ENCODE measurements at regions not wholly inside any gene's neighbourhood (a gene's known extent, or its start where the extent isn't known, plus 50 kb on each side); places are given as distances from the start of the nearest gene placed in this dataset.

DNA sequence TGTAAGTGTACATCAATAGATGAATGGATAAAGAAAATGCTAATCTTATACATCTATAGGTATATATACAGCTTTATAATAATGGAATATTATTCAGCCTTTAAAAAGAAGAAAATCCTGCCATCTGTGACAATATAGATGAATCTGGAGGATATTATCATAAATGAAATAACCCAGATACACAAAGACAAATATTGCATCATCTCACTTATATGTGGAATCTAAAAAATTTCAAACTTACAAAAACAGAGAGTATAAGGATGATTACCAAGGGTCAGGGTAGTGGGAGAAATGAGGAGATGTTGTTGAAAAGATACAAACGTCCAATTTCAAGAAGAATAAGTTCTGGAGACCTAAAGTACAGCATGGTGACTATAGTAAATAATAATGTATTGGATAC is 85.4 kb upstream of the AGTR1 start:
- Histone ChIP-seq H4K20me1 (ENCODE audit: low read depth, low read length) (no peaks in the 10 kb centered on the region), H3F3A (ENCODE audit: insufficient read depth) (no peaks in the 10 kb centered on the region)

DNA sequence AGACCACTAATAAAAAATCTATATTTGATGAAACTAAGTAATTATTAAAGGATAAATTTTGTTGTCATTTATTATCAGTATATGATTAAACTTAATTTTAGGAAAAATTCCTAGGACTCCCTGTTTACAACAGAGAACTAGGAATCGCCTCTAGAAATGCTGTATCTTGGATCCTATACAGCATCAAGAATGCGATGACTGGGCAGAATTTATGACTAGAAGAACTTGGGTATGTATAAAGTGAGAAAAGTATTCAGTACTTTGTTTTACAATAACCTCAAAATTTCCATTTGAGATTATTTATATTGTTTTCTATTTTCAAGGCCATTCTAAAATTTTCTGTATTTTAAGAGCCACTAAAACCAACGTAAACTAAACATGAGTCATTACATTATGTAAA is 82.3 kb upstream of the AGTR1 start:
- Histone ChIP-seq H3K9me2 (replicated peaks; ENCODE audit: insufficient read depth, low read length) (no peaks in the 10 kb centered on the region), H3K9me3 (ENCODE audit: insufficient read depth, low read length) (no peaks in the 10 kb centered on the region), H3K4me2 (ENCODE audit: low read depth, low read length, poor library complexity, severe bottlenecking) (no peak overlapping the region), H3K36me3 (ENCODE audit: low read length) (no peaks in the 10 kb centered on the region), H2AFZ (ENCODE audit: low read depth, low read length, severe bottlenecking) (no peak overlapping the region), H3K79me2 (ENCODE audit: insufficient read depth, low read length) (no peaks in the 10 kb centered on the region), H3F3A (ENCODE audit: insufficient read depth) (no peaks in the 10 kb centered on the region), H3K27me3 (ENCODE audit: low read length) (no peaks in the 10 kb centered on the region), H3K9ac (ENCODE audit: low read length) (no peak overlapping the region), H4K20me1 (ENCODE audit: low read depth, low read length) (no peaks in the 10 kb centered on the region), H3K27ac (ENCODE audit: low read depth, low read length) (no peak overlapping the region), H3K4me3 (ENCODE audit: insufficient read depth, low read length, poor library complexity, severe bottlenecking) (no peak overlapping the region)
- TF ChIP-seq, protein P1, sequence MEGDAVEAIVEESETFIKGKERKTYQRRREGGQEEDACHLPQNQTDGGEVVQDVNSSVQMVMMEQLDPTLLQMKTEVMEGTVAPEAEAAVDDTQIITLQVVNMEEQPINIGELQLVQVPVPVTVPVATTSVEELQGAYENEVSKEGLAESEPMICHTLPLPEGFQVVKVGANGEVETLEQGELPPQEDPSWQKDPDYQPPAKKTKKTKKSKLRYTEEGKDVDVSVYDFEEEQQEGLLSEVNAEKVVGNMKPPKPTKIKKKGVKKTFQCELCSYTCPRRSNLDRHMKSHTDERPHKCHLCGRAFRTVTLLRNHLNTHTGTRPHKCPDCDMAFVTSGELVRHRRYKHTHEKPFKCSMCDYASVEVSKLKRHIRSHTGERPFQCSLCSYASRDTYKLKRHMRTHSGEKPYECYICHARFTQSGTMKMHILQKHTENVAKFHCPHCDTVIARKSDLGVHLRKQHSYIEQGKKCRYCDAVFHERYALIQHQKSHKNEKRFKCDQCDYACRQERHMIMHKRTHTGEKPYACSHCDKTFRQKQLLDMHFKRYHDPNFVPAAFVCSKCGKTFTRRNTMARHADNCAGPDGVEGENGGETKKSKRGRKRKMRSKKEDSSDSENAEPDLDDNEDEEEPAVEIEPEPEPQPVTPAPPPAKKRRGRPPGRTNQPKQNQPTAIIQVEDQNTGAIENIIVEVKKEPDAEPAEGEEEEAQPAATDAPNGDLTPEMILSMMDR (IDR thresholded peaks at IDR 0.05; ENCODE audit: insufficient read depth, low read length, poor library complexity, severe bottlenecking), result no peak
- TF ChIP-seq EZH2phosphoT487 (conservative IDR thresholded peaks at IDR 0.05; ENCODE audit: low read length), result no peak

More for the DNA sequence above, 85.4 kb upstream of the AGTR1 start:
- H3K79me2 ChIP-seq (ENCODE audit: insufficient read depth, low read length), result no peaks in the 10 kb centered on the region
- no peaks in the 10 kb centered on the region for H3K9me3 ChIP-seq (ENCODE audit: insufficient read depth, low read length)
- H3K9ac ChIP-seq (ENCODE audit: low read length), result no peak overlapping the region
- no peaks in the 10 kb centered on the region for H3K9me2 ChIP-seq (replicated peaks; ENCODE audit: insufficient read depth, low read length)
- H3K27ac ChIP-seq (ENCODE audit: low read depth, low read length), result no peak overlapping the region
- H3K36me3 ChIP-seq (ENCODE audit: low read length), result no peaks in the 10 kb centered on the region
- H3K27me3 ChIP-seq (ENCODE audit: low read length), result no peaks in the 10 kb centered on the region
- no peak overlapping the region for H3K4me3 ChIP-seq (ENCODE audit: insufficient read depth, low read length, poor library complexity, severe bottlenecking)
- H3K4me2 ChIP-seq (ENCODE audit: low read depth, low read length, poor library complexity, severe bottlenecking), result no peak overlapping the region
- TF ChIP-seq, protein P1 (IDR thresholded peaks at IDR 0.05; ENCODE audit: insufficient read depth, low read length, poor library complexity, severe bottlenecking), result no peak
- TF ChIP-seq EZH2phosphoT487 (conservative IDR thresholded peaks at IDR 0.05; ENCODE audit: low read length), result no peak
- H2AFZ ChIP-seq (ENCODE audit: low read depth, low read length, severe bottlenecking), result no peak overlapping the region

DNA sequence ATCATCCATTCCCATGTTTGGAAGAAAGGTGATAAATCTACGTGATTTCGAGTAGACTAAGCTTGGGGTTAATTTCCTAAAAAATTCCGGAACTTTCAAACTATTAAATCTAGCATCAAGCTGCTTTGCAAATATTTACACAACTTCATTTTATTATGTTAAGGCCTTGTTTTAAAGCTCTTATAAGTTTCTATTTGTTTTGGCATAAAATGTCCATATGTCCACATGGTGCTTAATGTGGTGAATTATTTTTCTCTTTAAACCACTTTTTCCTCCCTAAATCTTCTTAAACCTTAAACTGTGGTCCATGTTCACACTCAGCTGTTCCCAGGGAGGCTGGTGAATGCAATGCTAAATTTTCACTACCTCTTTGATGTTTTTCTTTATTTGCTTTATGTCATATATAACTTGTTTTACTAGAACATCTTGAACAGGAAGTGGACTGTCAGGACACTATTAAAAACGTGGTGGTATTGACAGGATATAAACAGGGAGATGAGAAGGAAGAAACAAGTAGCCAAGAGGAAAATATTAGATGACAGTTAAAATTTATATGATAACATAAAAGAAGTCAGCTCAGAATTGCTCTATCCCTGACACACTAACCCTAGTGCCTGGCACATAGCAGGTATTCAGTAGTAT is 72.5 kb upstream of the AGTR1 start:
- H3K27me3 ChIP-seq (ENCODE audit: low read length), result no peaks in the 10 kb centered on the region
- H3K9ac ChIP-seq (ENCODE audit: low read length), result no peak overlapping the region
- H3K36me3 ChIP-seq (ENCODE audit: low read length), result no peaks in the 10 kb centered on the region
- no peak for TF ChIP-seq EZH2phosphoT487 (conservative IDR thresholded peaks at IDR 0.05; ENCODE audit: low read length)
- TF ChIP-seq, protein P1 (IDR thresholded peaks at IDR 0.05; ENCODE audit: insufficient read depth, low read length, poor library complexity, severe bottlenecking), result no peak
- no peaks in the 10 kb centered on the region for H3K9me3 ChIP-seq (ENCODE audit: insufficient read depth, low read length)
- H3K4me2 ChIP-seq (ENCODE audit: low read depth, low read length, poor library complexity, severe bottlenecking), result no peak overlapping the region
- H3K9me2 ChIP-seq (replicated peaks; ENCODE audit: insufficient read depth, low read length), result no peaks in the 10 kb centered on the region
- no peaks in the 10 kb centered on the region for H3K79me2 ChIP-seq (ENCODE audit: insufficient read depth, low read length)
- no peaks in the 10 kb centered on the region for H4K20me1 ChIP-seq (ENCODE audit: low read depth, low read length)
- no peak overlapping the region for H2AFZ ChIP-seq (ENCODE audit: low read depth, low read length, severe bottlenecking)
- no peaks in the 10 kb centered on the region for H3F3A ChIP-seq (ENCODE audit: insufficient read depth)
- no peak overlapping the region for H3K27ac ChIP-seq (ENCODE audit: low read depth, low read length)
- no peak overlapping the region for H3K4me3 ChIP-seq (ENCODE audit: insufficient read depth, low read length, poor library complexity, severe bottlenecking)
